Osteoblast (primary cell): ENCODE measurements at regions not wholly inside any gene's neighbourhood (a gene's known extent, or its start where the extent isn't known, plus 50 kb on each side); places are given as distances from the start of the nearest gene placed in this dataset.

Source experiments
- DNase-seq: peaks from one replicate; pipeline ENCODE4 v3.0.0; 2011; ENCODE audit warnings: low spot score, mixed read lengths; ENCODE audit not compliant: insufficient read length; ENCODE audit errors: missing footprints
- H2AFZ ChIP-seq: 2 replicates; pipeline ENCODE4 v1.6.0; 2011; ENCODE audit warnings: mild to moderate bottlenecking, low read length
- H3K27ac ChIP-seq: 2 replicates; pipeline ENCODE4 v1.5.1; 2011; ENCODE audit warnings: mild to moderate bottlenecking, low read depth, low read length, moderate library complexity
- H3K27me3 ChIP-seq: 2 replicates; pipeline ENCODE4 v1.6.0; 2012; ENCODE audit warnings: mild to moderate bottlenecking, control low read depth, inconsistent platforms, low read length, moderate library complexity; ENCODE audit not compliant: insufficient read depth
- H3K36me3 ChIP-seq: 2 replicates; pipeline ENCODE4 v1.5.1; 2011; ENCODE audit warnings: mild to moderate bottlenecking, low read length, control low read depth, moderate library complexity; ENCODE audit not compliant: insufficient read depth
- H3K4me1 ChIP-seq: 2 replicates; pipeline ENCODE4 v1.5.1; 2011; ENCODE audit warnings: mild to moderate bottlenecking, low read length, control low read depth, moderate library complexity; ENCODE audit not compliant: insufficient read depth
- H3K4me2 ChIP-seq: 2 replicates; pipeline ENCODE4 v1.6.0; 2011; ENCODE audit warnings: mild to moderate bottlenecking, low read length; ENCODE audit not compliant: insufficient read depth
- H3K4me3 ChIP-seq: fragments of 200-600 bp; sonication (generic); 3 replicates; pipeline ENCODE4 v1.5.1; 2012; ENCODE audit warnings: mild to moderate bottlenecking, low read length, inconsistent platforms; ENCODE audit not compliant: insufficient read depth
- H3K79me2 ChIP-seq: 2 replicates; pipeline ENCODE4 v1.6.0; 2012; ENCODE audit warnings: mild to moderate bottlenecking, low read length, control low read depth, inconsistent platforms; ENCODE audit not compliant: insufficient read depth
- H3K9me3 ChIP-seq: 2 replicates; pipeline ENCODE4 v1.5.1; 2011; ENCODE audit warnings: low read depth, low read length, control low read depth
- H4K20me1 ChIP-seq: 2 replicates; pipeline ENCODE4 v1.6.0; 2012; ENCODE audit warnings: mild to moderate bottlenecking, low read length, control low read depth; ENCODE audit not compliant: insufficient read depth
- CTCF ChIP-seq: IDR thresholded peaks from 2 replicates; pipeline ENCODE4 v1.5.1; 2011; ENCODE audit warnings: mild to moderate bottlenecking, low read depth, low read length, moderate library complexity; ENCODE audit errors: extremely low read depth

GRCh38 chr6:166822609-166823008 is 133.7 kb downstream of the RNASET2 start:
- H3K79me2 ChIP-seq: no peaks in the 10 kb centered on the region
- H2AFZ ChIP-seq: no peak overlapping the region
- no peak overlapping the region for H3K4me2 ChIP-seq
- no peaks in the 10 kb centered on the region for H3K9me3 ChIP-seq
- no peak for DNase-seq
- no peaks in the 10 kb centered on the region for H3K27me3 ChIP-seq
- H4K20me1 ChIP-seq: no peaks in the 10 kb centered on the region
- H3K4me1 ChIP-seq: no peaks in the 10 kb centered on the region
- TF ChIP-seq CTCF: no peak
- H3K27ac ChIP-seq: no peak overlapping the region
- H3K36me3 ChIP-seq: no peaks in the 10 kb centered on the region
- no peak overlapping the region for H3K4me3 ChIP-seq

- Histone ChIP-seq H3K4me3 (no peak overlapping the region), H3K27me3 (no peaks in the 10 kb centered on the region), H3K27ac (no peak overlapping the region), H3K4me1 (no peaks in the 10 kb centered on the region), H3K4me2 (no peak overlapping the region), H4K20me1 (no peaks in the 10 kb centered on the region), H3K79me2 (no peaks in the 10 kb centered on the region), H3K9me3 (no peaks in the 10 kb centered on the region), H2AFZ (no peak overlapping the region), H3K36me3 (no peaks in the 10 kb centered on the region)
- DNase-seq: no peak
- TF ChIP-seq CTCF: no peak
These were observed 135.9 kb downstream of the RNASET2 start for GRCh38 chr6:166820483-166820882.

DNA sequence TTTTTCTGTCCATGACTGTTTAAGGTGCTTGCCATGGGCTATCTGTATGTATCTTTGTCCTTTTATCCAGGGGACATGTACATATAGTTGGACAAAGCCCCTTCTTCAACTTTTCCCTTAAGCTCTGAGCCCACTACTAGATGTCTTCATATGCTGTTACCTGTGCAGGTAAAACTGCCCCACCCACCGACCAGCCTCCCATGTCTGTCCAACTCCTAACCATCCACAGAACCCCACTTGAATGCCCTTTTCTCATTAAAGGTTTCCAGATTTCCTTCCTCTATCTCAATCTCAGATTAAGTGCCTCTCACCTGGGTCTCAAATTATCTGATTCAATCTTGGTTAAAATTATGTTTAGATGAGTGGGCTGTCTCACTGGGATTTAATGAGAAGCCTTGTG is 136.3 kb downstream of the RNASET2 start:
- H4K20me1 ChIP-seq: no peaks in the 10 kb centered on the region
- TF ChIP-seq CTCF: no peak
- no peak for DNase-seq
- no peaks in the 10 kb centered on the region for H3K79me2 ChIP-seq
- no peak overlapping the region for H2AFZ ChIP-seq
- H3K4me1 ChIP-seq: no peaks in the 10 kb centered on the region
- no peaks in the 10 kb centered on the region for H3K9me3 ChIP-seq
- H3K36me3 ChIP-seq: no peaks in the 10 kb centered on the region
- H3K27ac ChIP-seq: no peak overlapping the region
- H3K4me3 ChIP-seq: no peak overlapping the region
- no peaks in the 10 kb centered on the region for H3K27me3 ChIP-seq
- H3K4me2 ChIP-seq: no peak overlapping the region

DNA sequence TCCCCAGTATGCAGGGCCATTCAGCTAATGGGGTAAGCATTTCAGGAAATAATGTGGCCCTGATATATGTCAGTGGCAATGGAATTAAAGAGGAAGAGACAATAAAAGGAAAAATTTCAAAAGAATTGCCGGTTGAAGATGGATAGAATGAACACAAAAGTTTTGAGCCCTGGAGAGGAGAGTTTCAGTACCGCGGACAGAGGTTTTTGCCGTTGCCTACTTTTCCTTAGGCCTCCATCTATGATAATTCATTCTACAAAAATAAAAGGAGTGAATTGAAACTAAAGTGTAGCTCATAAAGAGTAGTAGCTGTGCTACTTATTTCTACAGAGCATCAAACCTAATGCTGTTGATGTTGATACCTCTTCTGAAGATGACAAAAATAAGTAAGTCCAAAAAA is 140.7 kb downstream of the RNASET2 start:
- no peaks in the 10 kb centered on the region for H3K4me1 ChIP-seq
- no peaks in the 10 kb centered on the region for H3K9me3 ChIP-seq
- no peak overlapping the region for H3K27ac ChIP-seq
- H3K4me2 ChIP-seq: no peak overlapping the region
- no peak for DNase-seq
- H2AFZ ChIP-seq: no peak overlapping the region
- H4K20me1 ChIP-seq: no peaks in the 10 kb centered on the region
- H3K79me2 ChIP-seq: no peaks in the 10 kb centered on the region
- H3K36me3 ChIP-seq: no peaks in the 10 kb centered on the region
- TF ChIP-seq CTCF: no peak
- H3K27me3 ChIP-seq: no peaks in the 10 kb centered on the region
- H3K4me3 ChIP-seq: no peak overlapping the region
